OCI-LY3 (cell line): ENCODE measurements at regions not wholly inside any gene's neighbourhood (a gene's known extent, or its start where the extent isn't known, plus 50 kb on each side); places are given as distances from the start of the nearest gene placed in this dataset.
A peak's percentile ranks its signal among the peaks of the same experiment; 100 is the strongest.

Source experiments
- H2AFZ ChIP-seq: fragments of 200-600, 300-600 bp; shearing (Covaris generic); 2 replicates; pipeline ENCODE4 v1.6.0; 2014; ENCODE audit warnings: antibody characterized with exemption, low read depth, low read length
- H3K27ac ChIP-seq: fragments of 200-600, 300-600 bp; sonication (generic); 2 replicates; pipeline ENCODE4 v1.5.1; 2014; ENCODE audit warnings: mild to moderate bottlenecking, low read length, moderate library complexity, mixed read lengths
- H3K27me3 ChIP-seq: fragments of 200-600, 300-600 bp; sonication (generic); 2 replicates; pipeline ENCODE4 v1.6.1; 2014; ENCODE audit warnings: low read depth, low read length, mixed read lengths
- H3K36me3 ChIP-seq: fragments of 200-600, 300-600 bp; sonication (generic); replicated peaks from 2 replicates; pipeline ENCODE3; 2014; ENCODE audit warnings: low read depth, low read length, mixed read lengths
- H3K4me1 ChIP-seq: fragments of 300-600, 200-600 bp; sonication (generic); 2 replicates; pipeline ENCODE4 v1.6.1; 2014; ENCODE audit warnings: low read length, mixed read lengths
- H3K4me2 ChIP-seq: fragments of 200-600, 300-600 bp; sonication (generic); 2 replicates; pipeline ENCODE4 v1.6.1; 2014; ENCODE audit warnings: low read length, mixed read lengths
- H3K4me3 ChIP-seq: fragments of 300-600, 200-600 bp; sonication (generic); 2 replicates; pipeline ENCODE4 v1.5.1; 2014; ENCODE audit warnings: antibody characterized with exemption, mild to moderate bottlenecking, low read length, moderate library complexity
- H3K79me2 ChIP-seq: fragments of 300-600, 200-600 bp; shearing (Covaris generic); 2 replicates; pipeline ENCODE4 v1.6.1; 2014; ENCODE audit warnings: mild to moderate bottlenecking, low read length, mixed read lengths
- H3K9ac ChIP-seq: fragments of 300-600, 200-600 bp; shearing (Covaris generic); 2 replicates; pipeline ENCODE4 v1.6.0; 2014; ENCODE audit warnings: mild to moderate bottlenecking, low read length, moderate library complexity
- H3K9me3 ChIP-seq: fragments of 200-600, 300-600 bp; shearing (Covaris generic); 2 replicates; pipeline ENCODE4 v1.6.1; 2014; ENCODE audit warnings: low read length, mixed read lengths; ENCODE audit not compliant: insufficient read depth
- H4K20me1 ChIP-seq: fragments of 200-600, 300-600 bp; sonication (generic); 2 replicates; pipeline ENCODE4 v1.6.1; 2016; ENCODE audit warnings: low read length, mixed read lengths; ENCODE audit not compliant: insufficient read depth
- EZH2phosphoT487 ChIP-seq: fragments of 200-600 bp; shearing (Covaris generic); IDR thresholded peaks from 2 replicates; pipeline ENCODE4 v1.6.1; 2018; ENCODE audit warnings: antibody characterized with exemption, mixed run types, low read depth
- TF ChIP-seq, protein P1 (sequence below): fragments of 200-600, 300-600 bp; sonication (generic); IDR thresholded peaks from 2 replicates; pipeline ENCODE4 v1.5.1; 2014; ENCODE audit warnings: antibody characterized with exemption, low read length, low read depth

DNA sequence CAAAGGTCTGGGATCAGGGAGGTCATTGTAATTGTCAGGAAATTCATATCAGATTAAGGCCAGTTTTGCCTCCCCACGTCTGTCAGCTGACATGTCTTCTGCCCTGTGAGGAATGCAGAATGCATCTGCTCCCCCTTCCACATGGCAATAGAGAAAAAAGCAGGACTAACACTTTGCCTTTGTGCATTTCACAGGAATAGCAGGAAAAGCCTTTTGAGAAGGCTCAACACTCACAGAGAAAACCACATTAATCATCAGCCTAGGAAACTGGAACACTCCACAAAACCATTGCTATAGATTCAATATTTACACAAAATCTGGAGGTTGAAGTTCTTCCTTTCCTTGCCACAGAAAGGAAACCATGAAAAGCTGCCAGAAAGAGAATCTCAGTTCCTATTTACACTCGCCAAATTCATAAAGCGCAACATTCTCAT lies 165.2 kb upstream of the HES1 start:
- TF ChIP-seq, protein P1, sequence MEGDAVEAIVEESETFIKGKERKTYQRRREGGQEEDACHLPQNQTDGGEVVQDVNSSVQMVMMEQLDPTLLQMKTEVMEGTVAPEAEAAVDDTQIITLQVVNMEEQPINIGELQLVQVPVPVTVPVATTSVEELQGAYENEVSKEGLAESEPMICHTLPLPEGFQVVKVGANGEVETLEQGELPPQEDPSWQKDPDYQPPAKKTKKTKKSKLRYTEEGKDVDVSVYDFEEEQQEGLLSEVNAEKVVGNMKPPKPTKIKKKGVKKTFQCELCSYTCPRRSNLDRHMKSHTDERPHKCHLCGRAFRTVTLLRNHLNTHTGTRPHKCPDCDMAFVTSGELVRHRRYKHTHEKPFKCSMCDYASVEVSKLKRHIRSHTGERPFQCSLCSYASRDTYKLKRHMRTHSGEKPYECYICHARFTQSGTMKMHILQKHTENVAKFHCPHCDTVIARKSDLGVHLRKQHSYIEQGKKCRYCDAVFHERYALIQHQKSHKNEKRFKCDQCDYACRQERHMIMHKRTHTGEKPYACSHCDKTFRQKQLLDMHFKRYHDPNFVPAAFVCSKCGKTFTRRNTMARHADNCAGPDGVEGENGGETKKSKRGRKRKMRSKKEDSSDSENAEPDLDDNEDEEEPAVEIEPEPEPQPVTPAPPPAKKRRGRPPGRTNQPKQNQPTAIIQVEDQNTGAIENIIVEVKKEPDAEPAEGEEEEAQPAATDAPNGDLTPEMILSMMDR = no peak
- no peak for TF ChIP-seq EZH2phosphoT487
- Histone ChIP-seq H3K27me3 (peaks cover 8% of the 10 kb centered on the region), H3K4me3 (peak overlapping the region; percentile 72), H3K9ac (peak overlapping the region; percentile 49), H3K79me2 (no peaks in the 10 kb centered on the region), H2AFZ (0 out of 2 replicates have a peak overlapping the region, but pooled peaks have one; percentile 27), H3K9me3 (no peaks in the 10 kb centered on the region), H3K4me2 (peak overlapping the region; percentile 95), H3K36me3 (no peaks in the 10 kb centered on the region), H3K27ac (peak overlapping the region; percentile 96), H3K4me1 (peaks cover 53% of the 10 kb centered on the region), H4K20me1 (no peaks in the 10 kb centered on the region)

DNA sequence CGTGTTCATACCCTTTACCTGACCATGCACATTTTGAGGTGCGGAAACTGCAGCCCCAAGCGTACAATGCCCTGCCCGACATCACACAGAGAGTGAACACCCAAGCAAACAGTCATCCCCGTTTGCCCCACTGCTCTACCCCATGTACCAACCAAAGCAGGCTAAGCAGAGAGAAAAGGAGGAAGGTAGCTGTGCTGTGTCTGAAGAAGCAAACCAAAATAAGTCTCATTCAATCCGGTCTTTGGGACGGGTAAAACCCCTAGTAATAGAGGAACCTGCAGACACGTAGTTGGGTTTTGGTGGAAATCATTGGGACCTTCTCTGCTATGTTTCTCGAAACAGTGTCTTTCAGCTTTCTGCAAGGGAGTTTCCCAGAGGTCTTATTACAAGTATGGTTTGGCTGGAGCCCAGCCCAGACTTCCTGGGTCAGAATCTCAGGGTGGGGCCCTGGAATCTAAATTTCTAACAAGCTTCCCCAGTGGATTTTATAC lies 164.6 kb upstream of the HES1 start:
- Histone ChIP-seq H3K79me2 (no peaks in the 10 kb centered on the region), H4K20me1 (no peaks in the 10 kb centered on the region), H3K4me3 (peak overlapping the region; percentile 72), H3K27ac (peak overlapping the region; percentile 96), H3K9me3 (no peaks in the 10 kb centered on the region), H3K27me3 (peaks cover 12% of the 10 kb centered on the region), H3K4me1 (peaks cover 50% of the 10 kb centered on the region), H3K9ac (peak overlapping the region; percentile 49), H2AFZ (peak overlapping the region; percentile 27; the same call in 1 of the 2 replicates), H3K36me3 (no peaks in the 10 kb centered on the region), H3K4me2 (peak overlapping the region; percentile 95)
- TF ChIP-seq, protein P1 = no peak
- TF ChIP-seq EZH2phosphoT487 = no peak

DNA sequence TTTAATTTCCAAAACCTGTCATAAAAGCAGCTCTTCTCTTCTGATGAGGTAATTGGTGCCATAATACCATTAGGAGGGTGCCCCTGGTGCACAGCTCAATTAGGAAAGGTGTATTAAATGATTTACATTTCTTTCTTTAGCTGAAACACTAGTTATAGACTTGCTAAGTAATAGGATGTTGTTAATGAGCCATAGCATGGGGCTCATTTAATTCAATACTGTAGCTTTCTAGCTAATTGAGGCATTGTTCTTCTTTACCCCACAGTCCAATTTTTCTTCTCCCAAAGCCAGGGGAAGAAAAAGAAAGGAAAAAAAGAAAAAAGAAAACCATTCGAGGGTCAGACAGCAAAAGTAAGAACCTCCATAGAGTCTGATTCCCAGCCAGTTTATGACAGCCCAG lies 164.0 kb upstream of the HES1 start:
- TF ChIP-seq EZH2phosphoT487 = no peak
- TF ChIP-seq, protein P1 = no peak
- peak overlapping the region; percentile 72; the same call in 1 of the 2 replicates for H3K4me3 ChIP-seq
- H3K9ac ChIP-seq = peak overlapping the region; percentile 49; the same call in 1 of the 2 replicates

DNA sequence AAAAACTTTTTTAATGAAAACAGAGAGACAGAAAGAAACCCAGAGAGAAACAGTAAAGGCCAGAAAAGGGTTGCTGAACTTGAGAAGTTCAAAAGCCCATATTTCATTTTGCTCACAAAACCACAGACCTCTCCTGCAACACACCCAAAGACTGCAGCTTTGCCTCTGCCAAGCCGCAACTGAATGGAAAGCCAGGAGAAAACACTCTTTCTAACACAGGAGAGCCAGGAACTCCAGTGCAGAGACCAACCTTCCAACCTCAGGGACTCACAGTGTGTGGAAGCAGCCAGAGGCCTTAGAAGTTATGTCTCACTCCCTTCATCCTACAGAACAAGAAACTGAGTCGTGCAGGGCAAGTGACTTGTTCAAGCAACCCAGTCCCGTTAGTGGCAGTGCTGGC lies 163.1 kb upstream of the HES1 start:
- Histone ChIP-seq H3K4me1 (peaks cover 45% of the 10 kb centered on the region), H3K79me2 (no peaks in the 10 kb centered on the region), H3K4me2 (no peak overlapping the region), H4K20me1 (no peaks in the 10 kb centered on the region), H3K27ac (no peak overlapping the region), H3K4me3 (no peak overlapping the region), H3K36me3 (no peaks in the 10 kb centered on the region), H3K27me3 (peaks cover 13% of the 10 kb centered on the region), H3K9ac (no peak overlapping the region), H3K9me3 (no peaks in the 10 kb centered on the region), H2AFZ (no peak overlapping the region)
- TF ChIP-seq EZH2phosphoT487 = no peak
- TF ChIP-seq, protein P1 = no peak

More for the DNA sequence above, 164.0 kb upstream of the HES1 start:
- peak overlapping the region; percentile 17; the same call in 1 of the 2 replicates for H2AFZ ChIP-seq
- no peaks in the 10 kb centered on the region for H3K9me3 ChIP-seq
- no peaks in the 10 kb centered on the region for H3K36me3 ChIP-seq
- peak overlapping the region; percentile 96 for H3K27ac ChIP-seq
- peak overlapping the region; percentile 95 for H3K4me2 ChIP-seq
- peaks cover 50% of the 10 kb centered on the region for H3K4me1 ChIP-seq
- H3K79me2 ChIP-seq = no peaks in the 10 kb centered on the region
- no peaks in the 10 kb centered on the region for H4K20me1 ChIP-seq
- peaks cover 13% of the 10 kb centered on the region for H3K27me3 ChIP-seq
